HG03565 (cell line): ENCODE measurements at regions not wholly inside any gene's neighbourhood (a gene's known extent, or its start where the extent isn't known, plus 50 kb on each side); places are given as distances from the start of the nearest gene placed in this dataset.

Source experiments
- ATAC-seq: cut with Tn5 transposase; IDR thresholded peaks from one replicate; pipeline ENCODE4 v1.9.1; 2021; ENCODE audit warnings: mild to moderate bottlenecking, moderate library complexity; ENCODE audit not compliant: unreplicated experiment

DNA sequence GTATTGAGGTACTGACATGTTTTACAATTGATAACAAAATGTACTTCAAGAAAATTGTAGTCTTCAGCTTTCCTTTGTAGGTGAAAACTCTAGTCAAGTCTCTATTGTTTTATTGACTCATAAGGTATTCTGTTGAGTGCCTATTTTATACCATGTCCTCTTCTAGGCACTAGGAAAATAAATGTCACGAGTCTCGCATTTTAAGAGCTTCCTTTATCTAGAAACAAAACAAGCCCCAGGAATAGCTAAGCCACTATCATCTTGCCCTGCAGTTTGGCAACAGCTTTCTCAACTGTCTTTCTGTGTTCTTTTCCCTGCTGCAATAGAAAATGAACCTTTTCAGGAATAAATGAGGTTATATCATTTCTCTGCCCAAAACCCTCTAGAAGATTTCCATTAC, 288.5 kb upstream of the NEGR1 start:
- no peak for ATAC-seq

DNA sequence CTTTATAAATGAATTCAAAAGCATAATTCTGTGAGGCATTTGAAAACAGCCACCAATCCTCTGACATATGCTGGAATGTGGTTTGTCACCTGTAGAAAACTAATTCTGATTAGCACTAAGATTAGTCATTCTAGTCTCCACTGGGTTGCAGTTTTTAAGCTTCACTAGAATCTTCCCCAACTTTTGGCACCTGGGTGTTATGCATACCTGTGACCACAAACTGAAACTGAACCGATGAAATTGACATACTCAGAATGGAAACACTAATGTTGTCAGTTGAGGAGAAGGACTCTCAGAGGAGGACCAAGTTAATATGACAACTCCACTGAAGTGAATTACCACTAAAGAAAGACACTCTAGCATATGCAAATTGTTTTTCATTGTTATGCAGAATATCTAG, 285.8 kb upstream of the NEGR1 start:
- peak; percentile 91 for ATAC-seq

DNA sequence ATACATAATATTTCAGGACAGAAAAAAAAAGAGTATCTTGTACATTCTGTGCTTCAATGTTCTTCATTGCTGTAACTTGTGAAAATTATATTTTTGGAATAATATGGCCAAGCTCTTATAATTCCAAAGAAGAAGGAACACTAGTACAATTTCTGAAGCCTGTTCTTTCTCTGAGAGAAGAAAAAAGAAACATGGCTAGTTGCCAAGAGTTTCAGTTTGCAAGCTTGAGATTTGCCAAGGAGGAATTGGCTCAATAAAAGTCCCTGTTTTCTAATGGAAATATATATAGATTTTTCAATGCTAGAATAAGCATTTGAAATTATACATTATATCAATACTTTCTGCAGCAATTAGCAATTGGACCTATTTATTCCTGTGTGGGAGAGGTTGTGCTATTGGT, 285.2 kb upstream of the NEGR1 start:
- ATAC-seq = no peak

DNA sequence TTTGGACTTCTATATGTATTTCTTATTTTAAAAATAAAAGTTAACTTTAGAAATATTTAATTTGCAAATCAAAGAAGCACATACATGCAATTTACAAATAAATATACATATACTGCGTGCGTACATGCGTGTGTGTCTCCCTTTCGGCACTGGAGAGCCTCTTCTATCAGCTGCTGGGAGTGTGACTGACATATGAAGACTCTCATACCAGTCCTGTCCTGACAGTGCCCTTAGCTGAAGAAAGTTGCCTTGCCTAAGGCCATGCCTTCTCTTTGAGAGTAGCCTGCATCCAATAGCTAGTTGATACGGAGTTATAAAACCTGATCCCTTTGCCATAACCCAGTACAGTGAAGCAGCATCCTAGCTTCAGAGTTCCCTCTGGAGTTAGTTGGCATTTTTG, 282.4 kb upstream of the NEGR1 start:
- no peak for ATAC-seq

DNA sequence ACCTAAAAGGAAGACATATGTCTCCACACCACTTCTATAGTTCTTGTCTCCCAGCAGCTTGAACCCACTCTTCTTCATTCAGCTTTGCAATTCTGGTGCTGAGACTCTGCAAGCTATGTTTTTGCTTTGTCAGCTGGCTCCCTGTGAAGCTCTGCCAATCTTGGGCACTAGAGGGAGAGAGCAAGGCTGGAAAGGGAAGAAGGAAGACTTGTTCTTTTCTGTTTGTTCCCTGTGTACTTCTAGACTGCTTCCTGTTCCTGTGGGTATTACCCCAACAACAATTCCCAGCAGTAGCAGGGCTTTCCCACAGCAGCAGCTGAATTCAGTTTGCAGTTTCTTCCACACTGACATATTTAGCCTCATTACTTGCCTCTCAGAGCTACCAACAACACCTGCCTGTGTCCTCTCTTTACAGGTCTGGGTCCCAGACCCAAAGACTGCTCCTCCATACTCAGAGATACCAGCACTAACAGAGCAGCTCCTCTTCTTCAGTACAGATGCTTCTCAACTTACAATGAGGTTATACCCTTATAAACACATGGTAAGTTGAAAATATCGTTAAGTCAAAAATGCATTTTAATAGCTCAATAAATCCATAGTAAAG, 275.2 kb upstream of the NEGR1 start:
- no peak for ATAC-seq

DNA sequence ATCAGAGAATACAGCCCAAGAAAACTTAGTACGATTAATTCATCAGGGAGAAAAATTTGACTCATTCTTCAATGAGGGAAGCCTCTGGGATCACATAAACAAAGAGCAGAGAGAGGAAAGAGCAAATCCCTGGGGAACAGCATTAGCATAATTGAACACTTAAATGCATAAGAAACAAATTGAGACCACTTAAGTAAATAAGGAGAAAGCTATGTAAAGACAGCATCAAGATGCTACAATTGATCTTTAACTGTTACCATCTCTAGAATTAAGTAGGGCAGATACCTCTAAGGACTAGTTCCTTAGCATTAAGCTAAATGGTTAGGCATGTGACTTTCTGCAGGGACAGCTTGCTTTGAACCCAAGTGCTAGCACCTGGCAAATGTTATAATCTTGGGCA, 265.1 kb upstream of the NEGR1 start:
- ATAC-seq = no peak

DNA sequence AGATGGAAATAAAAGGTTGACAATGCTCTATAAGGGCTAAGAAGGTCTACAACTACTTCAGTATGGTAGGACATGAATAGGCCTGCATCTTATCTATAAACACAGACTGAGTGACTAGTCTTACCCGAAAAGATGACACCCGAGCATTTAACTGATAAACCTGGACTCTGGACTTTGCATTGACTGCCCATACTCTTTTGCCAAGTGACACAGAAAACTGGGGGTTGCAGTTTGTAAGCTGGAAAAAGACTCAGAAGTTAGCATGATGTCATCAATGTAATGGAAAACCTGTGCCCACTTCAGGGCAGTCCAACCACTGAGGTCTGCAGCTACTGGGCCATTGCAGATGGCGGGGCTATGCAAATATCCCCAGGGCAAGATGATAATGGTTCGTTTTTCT, 258.3 kb upstream of the NEGR1 start:
- ATAC-seq = no peak

DNA sequence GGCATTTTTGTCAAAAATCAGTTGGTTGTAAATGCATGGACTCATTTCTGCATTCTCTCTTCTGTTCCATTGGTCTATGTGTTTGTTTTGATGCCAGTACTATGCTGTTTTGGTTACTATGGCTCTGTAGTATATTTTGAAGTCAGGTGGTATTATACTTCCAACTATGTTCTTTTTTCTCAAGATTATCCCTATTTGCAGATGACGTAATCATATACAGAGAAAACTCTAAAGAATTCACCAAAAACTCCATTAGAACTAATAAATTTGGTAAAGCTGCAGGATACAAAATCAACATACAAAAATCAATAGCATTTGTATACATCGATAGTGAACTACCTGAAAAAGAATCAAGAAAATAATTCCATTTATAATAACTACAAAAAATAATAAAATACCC, 253.1 kb upstream of the NEGR1 start:
- ATAC-seq = no peak

DNA sequence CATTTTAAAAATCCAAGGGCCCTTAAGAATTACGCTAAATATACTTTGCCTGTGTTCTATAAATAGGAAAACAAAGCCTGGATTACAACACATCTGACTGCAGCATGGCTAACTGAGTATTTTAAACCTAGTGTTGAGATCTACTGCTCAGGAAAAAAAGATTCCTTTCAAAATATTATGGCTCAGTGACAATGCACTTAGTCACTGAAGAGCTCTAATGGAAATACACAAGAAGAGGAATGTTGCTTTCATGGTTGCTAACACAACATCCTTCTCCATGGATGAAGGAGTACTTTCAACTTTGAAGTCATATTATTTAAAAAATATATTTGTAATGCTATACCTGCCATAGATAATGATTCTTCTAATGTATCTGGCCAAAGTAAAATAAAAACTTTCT, 248.3 kb upstream of the NEGR1 start:
- ATAC-seq = no peak

DNA sequence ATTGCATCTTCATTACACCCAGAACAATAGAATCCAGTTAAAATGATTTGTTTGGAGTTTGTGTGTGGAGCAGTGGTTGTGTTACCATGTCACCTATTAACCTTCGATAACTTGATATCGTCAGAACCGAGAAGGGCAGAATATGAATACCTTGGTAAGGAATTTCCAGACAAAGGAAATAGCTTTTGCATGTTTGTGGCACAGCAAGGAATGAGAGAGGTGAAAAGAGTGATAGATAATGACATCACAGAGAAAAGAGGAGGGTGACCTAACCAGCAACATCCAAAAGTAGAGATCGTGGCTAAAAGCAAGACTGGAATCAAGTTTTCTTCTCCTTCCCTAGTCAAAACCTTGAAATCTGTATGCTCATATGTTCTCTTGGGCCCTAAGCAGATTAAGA, 244.6 kb upstream of the NEGR1 start:
- ATAC-seq = no peak

DNA sequence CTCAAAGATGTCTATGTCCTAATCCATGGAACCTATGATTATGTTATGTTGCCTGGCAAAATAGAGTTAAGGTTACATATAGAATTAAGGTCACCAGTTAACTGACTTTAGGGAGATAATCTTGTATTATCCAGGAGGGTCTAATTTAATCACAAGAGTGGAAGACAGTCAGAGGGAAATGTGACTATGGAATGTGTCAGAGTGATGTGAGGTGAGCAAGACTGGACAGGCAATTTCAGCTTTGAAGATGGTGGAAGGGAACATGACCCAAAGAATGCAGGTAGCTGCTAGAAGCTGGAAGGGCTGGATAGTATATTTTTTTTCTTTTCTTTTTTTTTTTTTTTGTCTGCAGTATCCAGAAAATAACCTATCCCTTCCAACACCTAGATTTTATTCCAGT, 241.7 kb upstream of the NEGR1 start:
- ATAC-seq = no peak

DNA sequence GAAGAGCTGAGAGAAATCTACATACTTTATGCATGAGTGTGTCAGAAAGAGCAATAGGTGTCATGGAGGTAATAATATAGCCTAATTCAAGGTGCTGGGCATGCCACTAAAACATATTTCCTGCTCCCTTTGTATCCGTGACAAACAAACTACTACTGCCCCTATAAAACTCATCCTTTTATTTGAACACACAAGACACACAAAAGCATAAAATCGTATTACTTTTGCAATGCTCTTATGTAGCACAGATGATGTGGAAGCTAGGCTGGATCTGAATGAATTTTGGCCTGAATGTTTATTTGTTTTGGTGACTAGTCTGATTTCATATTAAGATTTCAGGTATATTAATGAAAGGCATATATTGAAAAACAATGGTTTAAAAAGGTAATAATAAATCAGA, 239.3 kb upstream of the NEGR1 start:
- no peak for ATAC-seq

DNA sequence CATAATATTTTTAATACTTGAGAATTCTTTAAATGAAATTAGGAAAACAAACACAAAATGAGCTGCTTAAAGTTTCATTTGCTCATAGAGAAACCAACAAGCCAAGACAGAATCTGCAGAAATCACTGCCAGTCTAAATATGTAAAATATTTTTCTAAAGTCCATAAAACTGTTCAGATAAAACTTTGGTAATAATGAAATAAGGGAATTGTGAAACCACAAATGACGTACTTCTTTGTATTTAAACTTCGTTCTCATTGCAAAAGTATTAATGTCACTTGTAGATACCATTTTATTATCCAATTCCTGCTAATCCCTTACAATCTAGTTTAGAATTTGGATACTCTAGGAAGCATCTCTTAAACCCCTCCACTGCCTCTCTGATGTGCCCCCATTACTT, 234.5 kb upstream of the NEGR1 start:
- ATAC-seq = no peak

DNA sequence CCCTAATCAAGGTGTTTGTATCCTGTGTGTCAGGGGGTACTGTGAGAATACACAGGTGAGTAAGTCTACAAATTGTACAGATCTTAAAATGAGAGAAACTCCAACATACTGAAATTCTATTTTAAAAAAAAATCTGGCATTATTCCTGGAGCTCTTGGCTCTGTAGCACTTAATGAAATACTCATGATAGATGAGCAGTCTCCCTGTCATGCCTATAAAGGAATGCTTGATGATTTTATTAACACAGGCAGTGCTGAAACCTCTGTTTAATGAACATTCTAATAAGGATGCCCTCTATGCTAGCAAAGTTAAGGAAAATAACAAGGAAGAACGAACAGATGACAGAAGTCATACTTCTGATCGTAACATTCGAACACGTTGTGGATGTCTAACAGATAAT, 233.9 kb upstream of the NEGR1 start:
- no peak for ATAC-seq

DNA sequence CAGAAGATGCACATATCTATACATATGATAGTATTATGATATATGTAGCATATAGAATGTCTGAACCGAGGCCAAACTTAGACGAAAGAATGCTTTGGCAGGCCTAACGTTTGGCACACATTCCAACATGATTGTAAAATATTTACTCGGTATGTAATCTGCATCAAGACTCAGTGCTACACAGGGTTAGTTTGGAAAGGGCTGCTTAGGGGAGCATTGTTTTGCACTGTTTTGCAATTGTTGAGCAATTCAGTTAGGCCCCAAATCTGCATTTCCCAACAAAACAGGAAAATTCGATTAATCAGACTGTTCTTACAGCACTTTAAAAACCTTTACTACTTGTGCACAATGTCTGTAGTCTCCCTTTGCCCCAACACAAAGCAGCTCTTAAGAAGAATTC, 216.0 kb upstream of the NEGR1 start:
- no peak for ATAC-seq

DNA sequence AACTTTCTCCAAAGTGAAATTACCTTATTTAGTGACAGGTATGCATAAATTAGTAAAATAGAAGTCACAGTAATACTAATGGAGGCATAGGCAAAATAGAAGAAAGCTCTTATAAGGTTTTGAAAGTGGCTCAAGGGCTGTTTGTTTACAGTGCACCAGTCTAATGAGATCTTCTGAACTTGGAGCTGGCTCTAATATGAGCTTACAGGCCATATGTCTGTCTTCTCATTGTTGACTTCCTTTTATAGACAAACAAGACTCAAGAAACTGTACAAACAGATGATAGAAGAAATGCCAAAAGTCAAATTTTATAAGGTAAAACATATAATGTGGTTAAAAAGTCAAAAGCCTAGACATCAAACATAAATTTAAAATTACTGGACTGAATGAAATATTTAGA, 207.5 kb upstream of the NEGR1 start:
- no peak for ATAC-seq

DNA sequence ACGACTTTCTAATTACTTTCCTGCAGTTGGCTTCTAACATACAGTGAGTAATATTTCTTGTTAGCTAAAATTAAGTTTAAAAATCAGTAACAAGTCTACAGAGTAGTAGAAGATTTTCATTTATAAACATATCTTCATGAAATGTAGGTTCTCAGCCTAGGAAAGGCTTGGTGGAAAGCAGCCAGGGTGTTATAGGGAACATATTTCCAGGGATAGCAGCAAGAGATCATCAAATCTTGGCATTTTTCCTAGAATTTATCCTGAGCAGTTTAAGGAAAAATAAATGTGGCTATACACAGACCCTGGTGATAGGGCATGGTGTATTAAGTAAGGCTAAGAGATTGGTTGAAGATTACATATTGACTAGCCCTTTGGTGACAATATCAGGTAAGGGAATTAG, 203.5 kb upstream of the NEGR1 start:
- ATAC-seq = no peak

DNA sequence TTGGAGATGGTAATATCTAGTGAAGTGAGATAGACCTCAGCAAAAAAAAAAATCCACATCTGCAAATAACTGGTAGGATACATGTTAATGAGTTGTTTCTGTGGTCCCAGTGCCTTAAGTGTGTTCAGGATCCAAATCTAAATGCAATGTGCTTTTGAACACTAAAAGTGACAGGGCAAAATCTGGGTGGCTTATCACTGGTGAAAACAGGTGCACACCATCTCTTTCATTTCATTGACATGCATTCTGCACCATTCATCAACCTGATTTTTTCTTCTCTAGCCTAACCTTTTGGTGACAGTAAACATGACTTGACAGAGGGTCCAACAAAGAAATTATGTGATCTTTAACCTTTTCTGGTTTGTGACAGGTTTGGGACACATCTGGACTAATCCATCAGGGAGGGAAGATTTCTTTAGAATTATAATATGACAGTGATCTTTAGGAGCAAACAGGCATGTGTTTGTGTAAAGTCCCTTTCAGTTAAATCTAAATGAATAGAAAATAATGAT, 201.6 kb upstream of the NEGR1 start:
- no peak for ATAC-seq

DNA sequence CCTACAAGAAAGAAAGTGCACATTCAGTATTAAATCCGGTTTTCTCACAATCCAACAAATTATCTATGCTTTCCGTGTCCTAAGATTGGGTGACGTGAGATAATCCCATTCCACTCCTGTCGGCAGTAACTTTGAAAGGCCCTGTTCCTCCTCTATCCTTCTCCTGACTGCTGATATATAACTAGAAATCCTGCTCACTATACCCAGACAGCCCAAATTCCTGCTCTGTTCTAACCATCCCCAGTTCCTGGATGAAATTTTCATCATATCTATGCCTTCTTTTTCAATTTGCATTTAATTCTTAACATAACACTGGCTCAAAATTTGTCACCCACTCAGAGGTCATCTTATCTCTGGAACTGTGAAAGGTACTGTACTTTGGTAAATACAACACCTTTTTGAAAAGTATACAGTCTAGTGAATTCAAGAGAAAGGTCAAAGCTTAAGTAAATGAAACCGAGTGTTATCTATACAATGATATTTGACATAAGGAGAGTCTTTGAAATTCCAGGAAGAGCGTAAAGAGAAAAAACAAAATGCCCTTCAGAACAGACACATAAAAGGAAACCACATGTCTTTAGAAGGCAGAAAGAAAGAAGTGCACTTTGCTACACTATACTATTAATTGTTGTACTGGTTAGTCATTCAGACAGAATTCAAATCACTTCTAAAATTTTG, 200.5 kb upstream of the NEGR1 start:
- no peak for ATAC-seq

DNA sequence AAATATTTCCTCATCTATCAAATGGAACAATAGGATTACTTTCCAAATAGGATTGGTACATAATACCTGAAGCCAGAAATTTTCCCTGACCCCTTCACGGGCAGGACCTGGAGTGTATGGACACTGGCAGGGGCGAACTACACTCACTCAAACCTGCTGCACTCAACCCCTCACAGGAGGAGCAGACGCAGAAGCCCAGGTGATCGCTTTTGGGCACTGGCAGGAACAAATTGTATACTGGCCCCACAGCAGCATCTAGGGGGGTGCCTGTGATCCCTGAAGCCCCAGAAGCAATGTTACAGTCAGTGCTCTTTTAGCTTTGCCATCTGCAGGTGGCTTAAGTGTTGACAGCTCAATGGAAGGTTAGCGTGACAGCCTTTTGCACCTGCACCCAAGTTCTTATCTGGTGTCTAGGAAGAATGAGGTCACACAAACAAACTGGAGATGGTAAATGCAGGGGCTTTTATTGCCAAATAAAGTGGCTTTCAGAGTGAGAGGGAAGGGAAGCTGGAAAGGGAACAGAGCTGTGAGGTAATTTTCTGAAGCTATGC, 199.2 kb upstream of the NEGR1 start:
- ATAC-seq = no peak

DNA sequence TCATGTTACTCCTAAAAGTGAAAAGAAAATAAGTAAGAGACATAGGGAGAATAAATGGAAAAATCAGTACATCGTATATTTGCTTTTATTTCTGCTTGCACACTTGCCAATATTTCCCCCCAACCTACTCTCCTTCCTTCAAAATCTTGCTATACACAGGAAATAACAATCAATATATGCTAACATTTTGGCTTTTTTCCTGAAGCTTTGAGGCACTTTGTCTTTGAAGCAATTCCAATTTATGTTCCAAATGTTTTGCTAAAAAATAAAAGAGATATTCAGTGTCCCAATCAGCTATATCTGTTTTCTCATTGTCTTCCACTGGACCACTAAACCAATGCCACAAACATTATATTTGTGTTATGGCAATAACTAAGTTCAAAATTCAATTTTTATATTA, 184.0 kb upstream of the NEGR1 start:
- ATAC-seq = no peak

DNA sequence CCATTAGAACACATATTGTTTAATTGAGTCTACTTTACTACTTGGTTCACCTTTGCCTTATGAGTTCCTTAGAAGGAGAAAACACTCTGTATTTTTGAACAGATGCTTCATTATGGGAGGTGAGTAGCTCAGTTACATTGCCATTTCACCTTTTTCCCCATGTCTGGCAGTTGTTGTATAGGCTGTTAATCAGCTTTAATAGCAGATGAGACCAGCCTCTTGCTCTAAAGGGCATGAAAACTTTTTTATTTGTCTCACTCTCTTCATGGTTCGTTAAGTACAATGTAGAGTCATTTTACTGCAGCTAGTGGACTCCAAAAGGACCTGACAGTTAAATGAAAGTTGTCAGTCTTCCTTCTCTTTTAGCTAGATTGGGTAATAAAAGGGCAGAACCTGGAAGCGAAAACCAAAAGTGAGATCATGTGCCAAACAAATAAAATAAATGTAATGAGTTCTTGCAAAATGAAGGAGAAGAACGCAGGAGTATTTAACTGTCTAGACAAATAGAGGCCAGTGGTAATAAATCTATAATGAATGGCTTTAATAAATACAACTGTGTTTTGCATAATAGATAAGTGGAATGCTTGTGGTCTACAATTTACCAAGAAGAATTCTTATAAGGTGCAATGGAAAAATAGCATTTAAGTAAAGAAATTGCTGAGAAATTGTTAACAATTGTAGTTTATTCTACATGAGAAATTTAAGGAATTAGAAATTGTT, 180.0 kb upstream of the NEGR1 start:
- ATAC-seq = no peak
